A549 (cell line): ENCODE measurements at regions not wholly inside any gene's neighbourhood (a gene's known extent, or its start where the extent isn't known, plus 50 kb on each side); places are given as distances from the start of the nearest gene placed in this dataset.

Experiments
- ATAC-seq, 2 experiments: fragments of 200-7000 bp in 1 of 2; fragments of >200 bp in 1 of 2; cut with Nextera tagmentation in 1 of 2; cut with Tn5 transposase in 1 of 2; 3 replicates each; pipeline versions ENCODE4 v1.8.0 to v1.9.1; 2018 to 2020; ENCODE audit warnings: mild to moderate bottlenecking in 1 of 2, moderate library complexity in 1 of 2
- CTCF ChIA-PET: fragments of 300-600 bp; sonication (Branson Sonifier 250); formaldehyde crosslinking; extraction: SDS; loops from one replicate; lab custom pipeline; 2021; ENCODE audit warnings: antibody characterized with exemption, inconsistent platforms; lab: Yijun Ruan, JAX
- POLR2A ChIA-PET: fragments of 350-600 bp; formaldehyde crosslinking; extraction: SDS; loops from one replicate; lab custom pipeline; 2021; ENCODE audit warnings: antibody characterized with exemption, inconsistent platforms; lab: Yijun Ruan, JAX
- DNase-seq, 2 experiments: peaks; one replicate each; pipeline versions ENCODE4 v3.0.0 to v3.0.0-alpha.2; 2011 to 2016; ENCODE audit warnings: low read depth in 1 of 2, low spot score in 1 of 2
- FAIRE-seq: peaks from 2 replicates; lab custom pipeline; 2011; peaks lifted over from hg19 to GRCh38; lab: Jason Lieb, UNC
- H3K27ac ChIP-seq, 2 experiments: fragments of >200 bp; sonication (Bioruptor Twin); formaldehyde crosslinking; 3 replicates each; pipeline ENCODE4 v1.5.1; 2016 to 2017
- H3K4me1 ChIP-seq: fragments of >200 bp; sonication (Bioruptor Twin); formaldehyde crosslinking; 3 replicates; pipeline ENCODE4 v1.6.1; 2016
- H3K4me2 ChIP-seq: fragments of >200 bp; sonication (Bioruptor Twin); formaldehyde crosslinking; 3 replicates; pipeline ENCODE4 v1.6.1; 2016
- H3K4me3 ChIP-seq: fragments of >200 bp; sonication (Bioruptor Twin); formaldehyde crosslinking; 3 replicates; pipeline ENCODE4 v1.5.1; 2016
- H3K9me3 ChIP-seq: fragments of >200 bp; sonication (Bioruptor Twin); formaldehyde crosslinking; 3 replicates; pipeline ENCODE4 v1.6.1; 2016
- CEBPB ChIP-seq, 2 experiments: fragments of >200 bp in 1 of 2; sonication (Bioruptor Twin) in 1 of 2; formaldehyde crosslinking in 1 of 2; IDR thresholded peaks; 2 replicates each; pipeline ENCODE4 v1.6.1; 2012 to 2016
- CHD4 ChIP-seq: fragments of 200-600 bp; sonication (generic); IDR thresholded peaks from 2 replicates; pipeline ENCODE4 v1.6.1; 2016; ENCODE audit warnings: antibody characterized with exemption, mild to moderate bottlenecking, borderline replicate concordance
- EP300 ChIP-seq, 2 experiments: fragments of >200 bp; sonication (Bioruptor Twin); formaldehyde crosslinking; IDR thresholded peaks; 2 replicates in 1 of 2; 3 replicates in 1 of 2; pipeline ENCODE4 v1.6.1; 2016 to 2017
- ESRRA ChIP-seq: fragments of 150-350 bp; IDR thresholded peaks from 2 replicates; pipeline ENCODE4 v1.6.1; 2014; ENCODE audit warnings: mild to moderate bottlenecking, low read length, borderline replicate concordance
- GATA3 ChIP-seq: IDR thresholded peaks from 2 replicates; pipeline ENCODE4 v1.6.1; 2012; ENCODE audit warnings: borderline replicate concordance
- HDAC2 ChIP-seq: fragments of 200-600 bp; sonication (generic); IDR thresholded peaks from 2 replicates; pipeline ENCODE4 v1.6.1; 2016
- HEYL ChIP-seq: fragments of 250-450 bp; sonication (Bioruptor Pico); IDR thresholded peaks from 2 replicates; pipeline ENCODE4 v1.8.0; 2021; ENCODE audit warnings: mild to moderate bottlenecking, moderate library complexity
- JUN ChIP-seq, 2 experiments: fragments of >200 bp; sonication (Bioruptor Twin); formaldehyde crosslinking; IDR thresholded peaks; 2 replicates in 1 of 2; 3 replicates in 1 of 2; pipeline ENCODE4 v1.6.1; 2016 to 2017
- JUNB ChIP-seq: fragments of >200 bp; sonication (Bioruptor Twin); formaldehyde crosslinking; IDR thresholded peaks from 2 replicates; pipeline ENCODE4 v1.6.1; 2016
- KDM1A ChIP-seq: fragments of 200-600 bp; sonication (generic); IDR thresholded peaks from 2 replicates; pipeline ENCODE4 v1.6.1; 2016; ENCODE audit warnings: low read depth, mild to moderate bottlenecking
- KDM5A ChIP-seq: fragments of 200-600 bp; sonication (generic); IDR thresholded peaks from 2 replicates; pipeline ENCODE4 v1.6.1; 2016; ENCODE audit warnings: antibody characterized with exemption, mild to moderate bottlenecking
- RAD21 ChIP-seq, 2 experiments: fragments of >200 bp in 1 of 2; sonication (Bioruptor Twin) in 1 of 2; formaldehyde crosslinking in 1 of 2; IDR thresholded peaks in 1 of 2; conservative IDR thresholded peaks in 1 of 2; 2 replicates in 1 of 2; 3 replicates in 1 of 2; pipeline ENCODE4 v1.6.1; 2012 to 2018; ENCODE audit warnings: inconsistent platforms in 1 of 2
- RARB ChIP-seq: fragments of 250-450 bp; sonication (Bioruptor Pico); IDR thresholded peaks from 2 replicates; pipeline ENCODE4 v1.8.0; 2021; ENCODE audit warnings: mild to moderate bottlenecking, moderate library complexity
- RCOR1 ChIP-seq: fragments of 150-350 bp; IDR thresholded peaks from 2 replicates; pipeline ENCODE4 v1.6.1; 2014; ENCODE audit warnings: antibody characterized with exemption, low read length, low read depth
- TP53 ChIP-seq: fragments of 250-450 bp; sonication (Bioruptor Pico); IDR thresholded peaks from 2 replicates; pipeline ENCODE4 v1.5.0; 2021; ENCODE audit warnings: mild to moderate bottlenecking, moderate library complexity
- ZC3H11A ChIP-seq: fragments of 450-650 bp; IDR thresholded peaks from 2 replicates; pipeline ENCODE4 v1.6.1; 2014; ENCODE audit warnings: antibody characterized with exemption, mild to moderate bottlenecking
- ZNF302 ChIP-seq: fragments of 250-450 bp; sonication (Bioruptor Pico); IDR thresholded peaks from 2 replicates; pipeline ENCODE4 v1.9.0; 2021; ENCODE audit warnings: inconsistent platforms, mild to moderate bottlenecking, moderate library complexity
- WGBS: methylation state at CpG from one replicate; pipeline ENCODE4 v1.1.6; 2017; ENCODE audit errors: missing lambda C conversion rate; 5-methylcytosine and 5-hydroxymethylcytosine counted together
- TF ChIP-seq, protein P1 (sequence below): fragments of 450-650 bp; IDR thresholded peaks from 2 replicates; pipeline ENCODE4 v1.6.1; 2014; ENCODE audit warnings: antibody characterized with exemption
- TF ChIP-seq, protein P2 (sequence below): IDR thresholded peaks from 2 replicates; pipeline ENCODE4 v1.6.1; 2012; ENCODE audit warnings: low read depth, borderline replicate concordance
- TF ChIP-seq, protein P3 (sequence below): fragments of 250-450 bp; sonication (Bioruptor Pico); IDR thresholded peaks from 2 replicates; pipeline ENCODE4 v1.5.0; 2021; ENCODE audit warnings: mild to moderate bottlenecking, moderate library complexity, borderline replicate concordance
- TF ChIP-seq, protein P4 (sequence below): fragments of 200-600 bp; sonication (generic); IDR thresholded peaks from 2 replicates; pipeline ENCODE4 v1.6.1; 2016; ENCODE audit warnings: antibody characterized with exemption, mild to moderate bottlenecking, moderate library complexity
- TF ChIP-seq, protein P5 (sequence below): fragments of 150-350 bp; IDR thresholded peaks from 2 replicates; pipeline ENCODE4 v1.6.1; 2014; ENCODE audit warnings: low read depth, mild to moderate bottlenecking, low read length

DNA sequence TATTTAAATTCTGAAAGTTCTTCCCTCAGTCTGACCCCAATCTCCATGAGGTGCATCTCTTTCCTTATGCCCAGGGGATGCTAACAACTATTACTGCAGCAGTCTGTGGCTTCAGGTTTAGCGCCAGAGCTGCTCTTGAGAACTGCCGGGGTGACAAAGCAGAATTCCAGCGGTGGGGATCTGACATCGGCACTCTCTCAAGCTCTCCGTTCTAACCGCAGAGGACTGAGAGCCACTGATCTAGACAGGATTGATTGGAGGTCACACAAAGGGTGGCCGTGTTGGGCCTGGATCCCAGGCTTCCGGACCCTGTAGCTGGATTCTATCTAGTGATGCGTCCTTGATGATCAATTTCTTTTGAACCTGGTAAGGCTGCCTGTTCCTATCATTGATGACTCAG lies 155.6 kb upstream of the TMEM132C start:
- no peak for FAIRE-seq
- Histone ChIP-seq H3K4me3 (no peak overlapping the region), H3K27ac (no peak overlapping the region), H3K9me3 (no peaks in the 10 kb centered on the region; the same call in 1 of the 3 replicates), H3K4me2 (no peak overlapping the region), H3K4me1 (no peaks in the 10 kb centered on the region)
- ATAC-seq = no peak
- TF ChIP-seq KDM1A = no peak
- TF ChIP-seq ZC3H11A = no peak
- TF ChIP-seq GATA3 = no peak
- TF ChIP-seq, protein P1, sequence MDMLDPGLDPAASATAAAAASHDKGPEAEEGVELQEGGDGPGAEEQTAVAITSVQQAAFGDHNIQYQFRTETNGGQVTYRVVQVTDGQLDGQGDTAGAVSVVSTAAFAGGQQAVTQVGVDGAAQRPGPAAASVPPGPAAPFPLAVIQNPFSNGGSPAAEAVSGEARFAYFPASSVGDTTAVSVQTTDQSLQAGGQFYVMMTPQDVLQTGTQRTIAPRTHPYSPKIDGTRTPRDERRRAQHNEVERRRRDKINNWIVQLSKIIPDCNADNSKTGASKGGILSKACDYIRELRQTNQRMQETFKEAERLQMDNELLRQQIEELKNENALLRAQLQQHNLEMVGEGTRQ = no peak
- TF ChIP-seq, protein P2, sequence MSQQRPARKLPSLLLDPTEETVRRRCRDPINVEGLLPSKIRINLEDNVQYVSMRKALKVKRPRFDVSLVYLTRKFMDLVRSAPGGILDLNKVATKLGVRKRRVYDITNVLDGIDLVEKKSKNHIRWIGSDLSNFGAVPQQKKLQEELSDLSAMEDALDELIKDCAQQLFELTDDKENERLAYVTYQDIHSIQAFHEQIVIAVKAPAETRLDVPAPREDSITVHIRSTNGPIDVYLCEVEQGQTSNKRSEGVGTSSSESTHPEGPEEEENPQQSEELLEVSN = no peak
- TF ChIP-seq RAD21 (conservative IDR thresholded peaks at IDR 0.05 in 1 of 2, IDR thresholded peaks at IDR 0.05 in 1 of 2) = no peak
- no peak for TF ChIP-seq HEYL
- no peak for TF ChIP-seq ESRRA
- TF ChIP-seq CEBPB (IDR thresholded peaks at IDR 0.05) = no peak
- TF ChIP-seq, protein P3, sequence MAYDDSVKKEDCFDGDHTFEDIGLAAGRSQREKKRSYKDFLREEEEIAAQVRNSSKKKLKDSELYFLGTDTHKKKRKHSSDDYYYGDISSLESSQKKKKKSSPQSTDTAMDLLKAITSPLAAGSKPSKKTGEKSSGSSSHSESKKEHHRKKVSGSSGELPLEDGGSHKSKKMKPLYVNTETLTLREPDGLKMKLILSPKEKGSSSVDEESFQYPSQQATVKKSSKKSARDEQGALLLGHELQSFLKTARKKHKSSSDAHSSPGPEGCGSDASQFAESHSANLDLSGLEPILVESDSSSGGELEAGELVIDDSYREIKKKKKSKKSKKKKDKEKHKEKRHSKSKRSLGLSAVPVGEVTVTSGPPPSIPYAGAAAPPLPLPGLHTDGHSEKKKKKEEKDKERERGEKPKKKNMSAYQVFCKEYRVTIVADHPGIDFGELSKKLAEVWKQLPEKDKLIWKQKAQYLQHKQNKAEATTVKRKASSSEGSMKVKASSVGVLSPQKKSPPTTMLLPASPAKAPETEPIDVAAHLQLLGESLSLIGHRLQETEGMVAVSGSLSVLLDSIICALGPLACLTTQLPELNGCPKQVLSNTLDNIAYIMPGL = no peak
- TF ChIP-seq HDAC2 = no peak
- no peak for TF ChIP-seq CHD4
- TF ChIP-seq JUN (IDR thresholded peaks at IDR 0.05) = no peak
- TF ChIP-seq, protein P4, sequence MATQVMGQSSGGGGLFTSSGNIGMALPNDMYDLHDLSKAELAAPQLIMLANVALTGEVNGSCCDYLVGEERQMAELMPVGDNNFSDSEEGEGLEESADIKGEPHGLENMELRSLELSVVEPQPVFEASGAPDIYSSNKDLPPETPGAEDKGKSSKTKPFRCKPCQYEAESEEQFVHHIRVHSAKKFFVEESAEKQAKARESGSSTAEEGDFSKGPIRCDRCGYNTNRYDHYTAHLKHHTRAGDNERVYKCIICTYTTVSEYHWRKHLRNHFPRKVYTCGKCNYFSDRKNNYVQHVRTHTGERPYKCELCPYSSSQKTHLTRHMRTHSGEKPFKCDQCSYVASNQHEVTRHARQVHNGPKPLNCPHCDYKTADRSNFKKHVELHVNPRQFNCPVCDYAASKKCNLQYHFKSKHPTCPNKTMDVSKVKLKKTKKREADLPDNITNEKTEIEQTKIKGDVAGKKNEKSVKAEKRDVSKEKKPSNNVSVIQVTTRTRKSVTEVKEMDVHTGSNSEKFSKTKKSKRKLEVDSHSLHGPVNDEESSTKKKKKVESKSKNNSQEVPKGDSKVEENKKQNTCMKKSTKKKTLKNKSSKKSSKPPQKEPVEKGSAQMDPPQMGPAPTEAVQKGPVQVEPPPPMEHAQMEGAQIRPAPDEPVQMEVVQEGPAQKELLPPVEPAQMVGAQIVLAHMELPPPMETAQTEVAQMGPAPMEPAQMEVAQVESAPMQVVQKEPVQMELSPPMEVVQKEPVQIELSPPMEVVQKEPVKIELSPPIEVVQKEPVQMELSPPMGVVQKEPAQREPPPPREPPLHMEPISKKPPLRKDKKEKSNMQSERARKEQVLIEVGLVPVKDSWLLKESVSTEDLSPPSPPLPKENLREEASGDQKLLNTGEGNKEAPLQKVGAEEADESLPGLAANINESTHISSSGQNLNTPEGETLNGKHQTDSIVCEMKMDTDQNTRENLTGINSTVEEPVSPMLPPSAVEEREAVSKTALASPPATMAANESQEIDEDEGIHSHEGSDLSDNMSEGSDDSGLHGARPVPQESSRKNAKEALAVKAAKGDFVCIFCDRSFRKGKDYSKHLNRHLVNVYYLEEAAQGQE = no peak
- TF ChIP-seq TP53 = no peak
- TF ChIP-seq KDM5A = no peak
- DNase-seq = no peak
- 41% methylated on average over 9 of the region's 9 CpGs for WGBS
- ChIA-PET CTCF (no interaction called here), POLR2A (no interaction called here)

DNA sequence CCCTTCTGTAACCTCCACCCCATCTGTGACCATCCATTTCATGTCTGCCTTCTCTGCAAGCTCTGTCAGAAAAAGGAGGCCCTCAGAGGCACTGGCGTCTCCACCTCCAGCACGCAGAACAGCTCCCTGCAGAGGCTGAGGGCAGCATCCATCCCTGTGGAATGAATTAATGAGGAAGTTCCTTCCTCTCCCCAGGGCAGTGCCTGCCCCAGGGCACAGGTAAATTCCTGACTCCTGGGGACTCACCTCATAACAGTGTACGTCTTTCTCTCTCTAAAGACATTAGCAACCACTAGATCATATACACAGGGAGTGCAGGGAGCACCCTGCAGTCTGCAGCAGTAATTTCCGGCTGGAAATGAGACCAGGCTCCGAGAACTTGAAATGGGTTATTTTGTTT lies 155.0 kb upstream of the TMEM132C start:
- no peak for FAIRE-seq
- H3K4me1 ChIP-seq = no peaks in the 10 kb centered on the region

More for the DNA sequence above, 155.0 kb upstream of the TMEM132C start:
- Histone ChIP-seq H3K4me3 (no peak overlapping the region), H3K27ac (no peak overlapping the region), H3K9me3 (peaks cover 3% of the 10 kb centered on the region; the same call in 2 of the 3 replicates), H3K4me2 (no peak overlapping the region)
- ATAC-seq (no peak), DNase-seq (no peak)
- CTCF ChIA-PET = no interaction called here
- 55% methylated on average over 5 of the region's 5 CpGs for WGBS
- TF ChIP-seq RCOR1 = no peak
- TF ChIP-seq JUNB = no peak
- TF ChIP-seq, protein P5, sequence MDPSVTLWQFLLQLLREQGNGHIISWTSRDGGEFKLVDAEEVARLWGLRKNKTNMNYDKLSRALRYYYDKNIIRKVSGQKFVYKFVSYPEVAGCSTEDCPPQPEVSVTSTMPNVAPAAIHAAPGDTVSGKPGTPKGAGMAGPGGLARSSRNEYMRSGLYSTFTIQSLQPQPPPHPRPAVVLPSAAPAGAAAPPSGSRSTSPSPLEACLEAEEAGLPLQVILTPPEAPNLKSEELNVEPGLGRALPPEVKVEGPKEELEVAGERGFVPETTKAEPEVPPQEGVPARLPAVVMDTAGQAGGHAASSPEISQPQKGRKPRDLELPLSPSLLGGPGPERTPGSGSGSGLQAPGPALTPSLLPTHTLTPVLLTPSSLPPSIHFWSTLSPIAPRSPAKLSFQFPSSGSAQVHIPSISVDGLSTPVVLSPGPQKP = no peak
- no peak for TF ChIP-seq ZNF302 (CRISPR knock-in tag)
- no peak for TF ChIP-seq CHD4
- TF ChIP-seq, protein P4 = no peak
- no peak for TF ChIP-seq KDM1A
- no peak for TF ChIP-seq EP300 (IDR thresholded peaks at IDR 0.05)
- TF ChIP-seq RARB (CRISPR knock-in tag) = no peak
- POLR2A ChIA-PET = no interaction called here
